ENCODE measurements at regions not wholly inside any gene's neighbourhood (a gene's known extent, or its start where the extent isn't known, plus 50 kb on each side); places are given as distances from the start of the nearest gene placed in this dataset.

DNA sequence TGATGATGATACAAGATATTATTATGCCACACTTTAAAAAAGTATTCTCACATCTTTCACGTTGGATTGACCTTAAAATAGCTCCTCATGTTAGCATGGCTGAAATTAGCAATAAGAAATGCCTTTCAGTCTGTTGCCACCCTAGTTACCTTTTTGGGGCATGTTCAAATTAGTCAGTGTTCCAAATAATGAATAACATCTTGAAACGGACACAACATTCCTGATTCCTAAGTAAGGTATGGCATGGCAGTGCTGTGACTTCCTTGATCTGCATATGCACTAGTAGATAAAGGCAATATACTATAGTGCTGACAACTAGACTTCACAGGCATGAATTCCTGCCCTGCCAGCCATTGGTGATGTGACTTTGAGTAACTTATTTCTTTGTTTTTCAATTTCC, 914.5 kb downstream of the METTL15 start:
- H3K4me1 ChIP-seq (ENCODE audit: control insufficient read depth in 1 of 2, insufficient read depth in 2 of 2, low read length in 2 of 2) = peaks cover 0 to 3% of the 10 kb centered on the region in 2 experiments; a peak in 1 of 4 replicates
- H3K27me3 ChIP-seq (ENCODE audit: insufficient read depth, low read length) = no peaks in the 10 kb centered on the region
- H3K79me2 ChIP-seq (ENCODE audit: insufficient read depth, low read length) = no peaks in the 10 kb centered on the region
- H3K36me3 ChIP-seq (ENCODE audit: control insufficient read depth in 1 of 2, insufficient read depth in 2 of 2, low read length in 2 of 2) = no peaks in the 10 kb centered on the region
- ChIA-PET POLR2A (no interaction called here), CTCF (no interaction called here), RAD21 (ENCODE audit: low non-redundant PET in 1 of 2, low total read pairs in 2 of 2, uncharacterized antibody in 2 of 2, unreplicated experiment in 2 of 2) (no interaction called here)
- no peak overlapping the region for H3K4me2 ChIP-seq (ENCODE audit: low read length)
- H2AFZ ChIP-seq (ENCODE audit: low read depth, low read length, poor library complexity, severe bottlenecking) = no peak overlapping the region
- H3K9ac ChIP-seq (ENCODE audit: low read length) = no peak overlapping the region
- TF ChIP-seq CBX3 (IDR thresholded peaks at IDR 0.05; ENCODE audit: low read depth) (no peak), EGR1 (IDR thresholded peaks at IDR 0.05; ENCODE audit: low read depth) (no peak), RAD21 (IDR thresholded peaks at IDR 0.05; ENCODE audit: low read depth) (no peak), SIN3A (IDR thresholded peaks at IDR 0.05; ENCODE audit: low read depth) (no peak), POLR2AphosphoS5 (IDR thresholded peaks at IDR 0.05; ENCODE audit: low read depth, low read length) (no peak), EZH2 (IDR thresholded peaks at IDR 0.05) (no peak), JUND (IDR thresholded peaks at IDR 0.05) (no peak), ZFX (IDR thresholded peaks at IDR 0.05) (no peak), TCF7L2 (IDR thresholded peaks at IDR 0.05; ENCODE audit: borderline replicate concordance, extremely low read depth, insufficient read depth, insufficient read length) (no peak), EZH2phosphoT487 (IDR thresholded peaks at IDR 0.05; ENCODE audit: borderline replicate concordance) (no peak)
- TF ChIP-seq, protein P1, sequence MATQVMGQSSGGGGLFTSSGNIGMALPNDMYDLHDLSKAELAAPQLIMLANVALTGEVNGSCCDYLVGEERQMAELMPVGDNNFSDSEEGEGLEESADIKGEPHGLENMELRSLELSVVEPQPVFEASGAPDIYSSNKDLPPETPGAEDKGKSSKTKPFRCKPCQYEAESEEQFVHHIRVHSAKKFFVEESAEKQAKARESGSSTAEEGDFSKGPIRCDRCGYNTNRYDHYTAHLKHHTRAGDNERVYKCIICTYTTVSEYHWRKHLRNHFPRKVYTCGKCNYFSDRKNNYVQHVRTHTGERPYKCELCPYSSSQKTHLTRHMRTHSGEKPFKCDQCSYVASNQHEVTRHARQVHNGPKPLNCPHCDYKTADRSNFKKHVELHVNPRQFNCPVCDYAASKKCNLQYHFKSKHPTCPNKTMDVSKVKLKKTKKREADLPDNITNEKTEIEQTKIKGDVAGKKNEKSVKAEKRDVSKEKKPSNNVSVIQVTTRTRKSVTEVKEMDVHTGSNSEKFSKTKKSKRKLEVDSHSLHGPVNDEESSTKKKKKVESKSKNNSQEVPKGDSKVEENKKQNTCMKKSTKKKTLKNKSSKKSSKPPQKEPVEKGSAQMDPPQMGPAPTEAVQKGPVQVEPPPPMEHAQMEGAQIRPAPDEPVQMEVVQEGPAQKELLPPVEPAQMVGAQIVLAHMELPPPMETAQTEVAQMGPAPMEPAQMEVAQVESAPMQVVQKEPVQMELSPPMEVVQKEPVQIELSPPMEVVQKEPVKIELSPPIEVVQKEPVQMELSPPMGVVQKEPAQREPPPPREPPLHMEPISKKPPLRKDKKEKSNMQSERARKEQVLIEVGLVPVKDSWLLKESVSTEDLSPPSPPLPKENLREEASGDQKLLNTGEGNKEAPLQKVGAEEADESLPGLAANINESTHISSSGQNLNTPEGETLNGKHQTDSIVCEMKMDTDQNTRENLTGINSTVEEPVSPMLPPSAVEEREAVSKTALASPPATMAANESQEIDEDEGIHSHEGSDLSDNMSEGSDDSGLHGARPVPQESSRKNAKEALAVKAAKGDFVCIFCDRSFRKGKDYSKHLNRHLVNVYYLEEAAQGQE (IDR thresholded peaks at IDR 0.05; ENCODE audit: low read depth) = no peak
- TF ChIP-seq, protein P2, sequence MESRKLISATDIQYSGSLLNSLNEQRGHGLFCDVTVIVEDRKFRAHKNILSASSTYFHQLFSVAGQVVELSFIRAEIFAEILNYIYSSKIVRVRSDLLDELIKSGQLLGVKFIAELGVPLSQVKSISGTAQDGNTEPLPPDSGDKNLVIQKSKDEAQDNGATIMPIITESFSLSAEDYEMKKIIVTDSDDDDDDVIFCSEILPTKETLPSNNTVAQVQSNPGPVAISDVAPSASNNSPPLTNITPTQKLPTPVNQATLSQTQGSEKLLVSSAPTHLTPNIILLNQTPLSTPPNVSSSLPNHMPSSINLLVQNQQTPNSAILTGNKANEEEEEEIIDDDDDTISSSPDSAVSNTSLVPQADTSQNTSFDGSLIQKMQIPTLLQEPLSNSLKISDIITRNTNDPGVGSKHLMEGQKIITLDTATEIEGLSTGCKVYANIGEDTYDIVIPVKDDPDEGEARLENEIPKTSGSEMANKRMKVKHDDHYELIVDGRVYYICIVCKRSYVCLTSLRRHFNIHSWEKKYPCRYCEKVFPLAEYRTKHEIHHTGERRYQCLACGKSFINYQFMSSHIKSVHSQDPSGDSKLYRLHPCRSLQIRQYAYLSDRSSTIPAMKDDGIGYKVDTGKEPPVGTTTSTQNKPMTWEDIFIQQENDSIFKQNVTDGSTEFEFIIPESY (IDR thresholded peaks at IDR 0.05; ENCODE audit: extremely low read depth, insufficient replicate concordance, low read length) = no peak
- TF ChIP-seq, protein P3, sequence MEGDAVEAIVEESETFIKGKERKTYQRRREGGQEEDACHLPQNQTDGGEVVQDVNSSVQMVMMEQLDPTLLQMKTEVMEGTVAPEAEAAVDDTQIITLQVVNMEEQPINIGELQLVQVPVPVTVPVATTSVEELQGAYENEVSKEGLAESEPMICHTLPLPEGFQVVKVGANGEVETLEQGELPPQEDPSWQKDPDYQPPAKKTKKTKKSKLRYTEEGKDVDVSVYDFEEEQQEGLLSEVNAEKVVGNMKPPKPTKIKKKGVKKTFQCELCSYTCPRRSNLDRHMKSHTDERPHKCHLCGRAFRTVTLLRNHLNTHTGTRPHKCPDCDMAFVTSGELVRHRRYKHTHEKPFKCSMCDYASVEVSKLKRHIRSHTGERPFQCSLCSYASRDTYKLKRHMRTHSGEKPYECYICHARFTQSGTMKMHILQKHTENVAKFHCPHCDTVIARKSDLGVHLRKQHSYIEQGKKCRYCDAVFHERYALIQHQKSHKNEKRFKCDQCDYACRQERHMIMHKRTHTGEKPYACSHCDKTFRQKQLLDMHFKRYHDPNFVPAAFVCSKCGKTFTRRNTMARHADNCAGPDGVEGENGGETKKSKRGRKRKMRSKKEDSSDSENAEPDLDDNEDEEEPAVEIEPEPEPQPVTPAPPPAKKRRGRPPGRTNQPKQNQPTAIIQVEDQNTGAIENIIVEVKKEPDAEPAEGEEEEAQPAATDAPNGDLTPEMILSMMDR (IDR thresholded peaks at IDR 0.05 in 2 of 3, conservative IDR thresholded peaks at IDR 0.05 in 1 of 3; ENCODE audit: borderline replicate concordance in 1 of 3, insufficient read depth in 1 of 3, low read depth in 2 of 3, low read length in 2 of 3) = no peak
- no peaks in the 10 kb centered on the region for H3K9me3 ChIP-seq (ENCODE audit: control insufficient read depth in 1 of 2, insufficient read depth in 1 of 2, low read depth in 1 of 2, low read length in 2 of 2)
- H3K9me2 ChIP-seq (ENCODE audit: insufficient read depth) = no peaks in the 10 kb centered on the region
- ATAC-seq (no peak), DNase-seq (ENCODE audit: low read depth, low spot score) (no peak)
- H3K27ac ChIP-seq (ENCODE audit: low read depth, low read length) = no peak overlapping the region
- no TSS peak for BruUV-seq (replicated peaks)
- intact Hi-C loops (cut with micrococcal nuclease) = loop anchor here (5.0 kb wide), 1 partner anchor 1325 kb away; no protein-coding TSS in a partner anchor
- H3K4me3 ChIP-seq (replicated peaks in 1 of 2; ENCODE audit: low read depth in 1 of 2, low read length in 2 of 2) = no peak overlapping the region
- H4K20me1 ChIP-seq (ENCODE audit: insufficient read depth) = no peaks in the 10 kb centered on the region
